HG02610 (cell line): ENCODE measurements at regions not wholly inside any gene's neighbourhood (a gene's known extent, or its start where the extent isn't known, plus 50 kb on each side); places are given as distances from the start of the nearest gene placed in this dataset.

Experiments used
- ATAC-seq: cut with Tn5 transposase; IDR thresholded peaks from one replicate; pipeline ENCODE4 v1.9.1; 2021; ENCODE audit warnings: mild to moderate bottlenecking, moderate library complexity; ENCODE audit not compliant: unreplicated experiment

- no peak for ATAC-seq
These were observed 585.9 kb upstream of the GHITM start for GRCh38 chr10:83553366-83553765.

GRCh38 chr10:83555264-83555663, 584.0 kb upstream of the GHITM start:
- peak; percentile 87 for ATAC-seq

- ATAC-seq = no peak
These were observed 576.9 kb upstream of the GHITM start for GRCh38 chr10:83562381-83562780.

GRCh38 chr10:83564889-83565588, 574.3 kb upstream of the GHITM start:
- ATAC-seq = no peak

GRCh38 chr10:83572036-83572435, 567.3 kb upstream of the GHITM start:
- ATAC-seq = no peak

GRCh38 chr10:83574770-83575169, 564.5 kb upstream of the GHITM start:
- ATAC-seq = no peak

- ATAC-seq = no peak
These were observed 561.9 kb upstream of the GHITM start for GRCh38 chr10:83577421-83577820.

- ATAC-seq = no peak
These were observed 558.8 kb upstream of the GHITM start for GRCh38 chr10:83580373-83581012.

GRCh38 chr10:83582407-83583095, 556.8 kb upstream of the GHITM start:
- ATAC-seq = no peak

GRCh38 chr10:83585686-83586085, 553.6 kb upstream of the GHITM start:
- ATAC-seq = no peak

GRCh38 chr10:83592337-83592935, 546.9 kb upstream of the GHITM start:
- no peak for ATAC-seq

- ATAC-seq = peak; percentile 99
These were observed 535.6 kb upstream of the GHITM start for GRCh38 chr10:83603708-83604107.

GRCh38 chr10:83605783-83606630, 533.3 kb upstream of the GHITM start:
- no peak for ATAC-seq

GRCh38 chr10:83607959-83608745, 531.2 kb upstream of the GHITM start:
- ATAC-seq = no peak

- ATAC-seq = no peak
These were observed 527.3 kb upstream of the GHITM start for GRCh38 chr10:83612050-83612449.

GRCh38 chr10:83612746-83613145, 526.6 kb upstream of the GHITM start:
- no peak for ATAC-seq

- ATAC-seq = no peak
These were observed 522.1 kb upstream of the GHITM start for GRCh38 chr10:83617172-83617571.

- ATAC-seq = no peak
These were observed 521.4 kb upstream of the GHITM start for GRCh38 chr10:83617692-83618545.

- no peak for ATAC-seq
These were observed 513.4 kb upstream of the GHITM start for GRCh38 chr10:83625831-83626360.
